ENCODE measurements at regions not wholly inside any gene's neighbourhood (a gene's known extent, or its start where the extent isn't known, plus 50 kb on each side); places are given as distances from the start of the nearest gene placed in this dataset.

- Histone ChIP-seq H3K18ac (ENCODE audit: low read depth, low read length) (no peak overlapping the region), H3K4me1 (ENCODE audit: control insufficient read depth, insufficient read depth, low read length) (no peaks in the 10 kb centered on the region), H4K20me1 (ENCODE audit: insufficient read depth, low read length) (no peaks in the 10 kb centered on the region), H3K4me2 (ENCODE audit: low read depth, low read length) (no peak overlapping the region), H3K9me1 (ENCODE audit: insufficient read depth, low read length) (no peaks in the 10 kb centered on the region), H3K23ac (ENCODE audit: low read depth, low read length) (no peak overlapping the region), H4K91ac (ENCODE audit: insufficient read depth, low read depth, low read length) (no peak overlapping the region), H4K5ac (ENCODE audit: low read depth, low read length) (no peak overlapping the region), H3K27me3 (ENCODE audit: control insufficient read depth, insufficient read depth, low read length) (no peaks in the 10 kb centered on the region), H2BK15ac (ENCODE audit: low read depth, low read length) (no peak overlapping the region), H2BK5ac (ENCODE audit: low read depth, low read length, poor library complexity, severe bottlenecking) (no peak overlapping the region), H3K36me3 (ENCODE audit: control insufficient read depth, insufficient read depth, low read length) (no peaks in the 10 kb centered on the region), H2BK120ac (ENCODE audit: low read depth, low read length) (no peak overlapping the region), H2AK5ac (ENCODE audit: low read depth, low read length) (no peak overlapping the region), H3K27ac (ENCODE audit: insufficient read depth, low read length) (no peak overlapping the region), H3K79me1 (ENCODE audit: low read depth in 1 of 2, low read length in 2 of 2) (no peaks in the 10 kb centered on the region), H4K8ac (ENCODE audit: low read depth in 2 of 2, low read length in 2 of 2) (no peak overlapping the region), H3K14ac (replicated peaks; ENCODE audit: low read depth, low read length) (no peak overlapping the region), H3K4me3 (ENCODE audit: insufficient read depth, low read depth, low read length) (no peak overlapping the region), H2AFZ (replicated peaks; ENCODE audit: low read length, poor library complexity) (no peak overlapping the region), H3K56ac (ENCODE audit: extremely low read depth, insufficient read depth, low read length) (no peak overlapping the region), H3K9me3 (ENCODE audit: control insufficient read depth, insufficient read depth, low read length) (no peaks in the 10 kb centered on the region), H3K9ac (ENCODE audit: low read depth, low read length) (no peak overlapping the region), H3K4ac (ENCODE audit: low read depth, low read length) (no peak overlapping the region), H2AK9ac (replicated peaks; ENCODE audit: low read depth, low read length, poor library complexity) (no peak overlapping the region), H2BK20ac (ENCODE audit: low read depth, low read length) (no peak overlapping the region)
- WGBS, 2 experiments (ENCODE audit: extremely low coverage in 2 of 2, insufficient read length in 1 of 2) = no CpG with 5 or more reads among the region's 4 CpGs
- POLR2A ChIA-PET (ENCODE audit: unreplicated experiment) = no interaction called here
- BruUV-seq (replicated peaks) = no TSS peak
- CTCF ChIA-PET = no interaction called here
- dilution Hi-C loops (cut with HindIII; ENCODE audit: low sequenced_read_pairs, unreplicated experiment) = no loop called here
- DNase-seq (no peak), ATAC-seq (ENCODE audit: low read depth) (no peak)
- in situ Hi-C loops (cut with MboI; ENCODE audit: low sequenced_read_pairs) = no loop called here
- intact Hi-C loops (cut with micrococcal nuclease) = no loop called here
- TF ChIP-seq CEBPB (IDR thresholded peaks at IDR 0.05; ENCODE audit: low read depth, low read length) = no peak
These were observed 215.1 kb upstream of the MIR17HG start for GRCh38 chr13:91132381-91132780.

Data from IMR-90 (cell line).